HepG2 (cell line): ENCODE measurements at regions not wholly inside any gene's neighbourhood (a gene's known extent, or its start where the extent isn't known, plus 50 kb on each side); places are given as distances from the start of the nearest gene placed in this dataset.

Experiments
- ATAC-seq: fragments of 200-7000 bp; cut with Tn5 transposase; 3 replicates; pipeline ENCODE4 v1.9.1; 2020; ENCODE audit warnings: mild to moderate bottlenecking, moderate library complexity
- BruUV-seq: library from RNA; stranded (reverse); fragments of 400-500 nt; replicated peaks from 2 replicates; lab custom pipeline; 2021; lab: Mats Ljungman, UMichigan
- CTCF ChIA-PET: fragments of 300-600 bp; formaldehyde crosslinking; extraction: SDS; loops from one replicate; lab custom pipeline; 2021; ENCODE audit warnings: low total read pairs, inconsistent platforms, low intra/inter-chr PET ratio; lab: Yijun Ruan, JAX
- POLR2A ChIA-PET: fragments of 350-600 bp; sonication (Branson Sonifier 250); formaldehyde crosslinking; loops from one replicate; lab custom pipeline; 2020; ENCODE audit warnings: antibody characterized with exemption, inconsistent platforms; lab: Yijun Ruan, JAX
- DNase-seq: peaks from one replicate; pipeline ENCODE4 v3.0.0-alpha.2; 2015; ENCODE audit warnings: low spot score
- FAIRE-seq: peaks from 3 replicates; lab custom pipeline; 2011; peaks lifted over from hg19 to GRCh38; lab: Jason Lieb, UNC
- H2AFZ ChIP-seq: one replicate; pipeline ENCODE4 v1.6.1; 2011; ENCODE audit warnings: low read length, inconsistent platforms
- H3K27ac ChIP-seq: fragments of 300-600 bp; 3 replicates; pipeline ENCODE4 v1.8.0; 2011; ENCODE audit warnings: mixed run types, mild to moderate bottlenecking, mixed read lengths, low read length, inconsistent platforms; ENCODE audit not compliant: insufficient read depth; ENCODE audit errors: extremely low read length
- H3K27me3 ChIP-seq, 2 experiments: fragments of 200-600 bp in 1 of 2; 2 replicates in 1 of 2; 3 replicates in 1 of 2; pipeline versions ENCODE4 v1.6.0 to v1.8.0; 2011; ENCODE audit warnings: low read length in 2 of 2, mild to moderate bottlenecking in 2 of 2, moderate library complexity in 2 of 2, inconsistent platforms in 1 of 2; ENCODE audit not compliant: insufficient read depth in 2 of 2, control insufficient read depth in 1 of 2
- H3K36me3 ChIP-seq, 2 experiments: fragments of 200-600 bp in 1 of 2; replicated peaks in 1 of 2; 2 replicates in 1 of 2; 3 replicates in 1 of 2; pipeline versions ENCODE4 v1.5.1 to v1.8.0; 2011; ENCODE audit warnings: low read length in 2 of 2, inconsistent platforms in 1 of 2; ENCODE audit not compliant: insufficient read depth in 2 of 2, control insufficient read depth in 1 of 2
- H3K4me1 ChIP-seq: 2 replicates; pipeline ENCODE4 v1.5.1; 2012; ENCODE audit warnings: low read length, inconsistent platforms; ENCODE audit not compliant: insufficient read depth
- H3K4me2 ChIP-seq: 2 replicates; pipeline ENCODE4 v1.6.0; 2011; ENCODE audit warnings: low read depth, low read length, inconsistent platforms
- H3K4me3 ChIP-seq, 3 experiments: fragments of 200-600 bp in 1 of 3; sonication (generic), shearing (Covaris generic) in 1 of 3; replicated peaks in 1 of 3; 2 replicates each; pipeline ENCODE4 v1.5.1; 2011 to 2016; ENCODE audit warnings: low read length in 3 of 3, inconsistent platforms in 2 of 3, low read depth in 2 of 3, mild to moderate bottlenecking in 2 of 3, control low read depth in 1 of 3, mixed read lengths in 1 of 3; ENCODE audit not compliant: insufficient read depth in 1 of 3
- H3K79me2 ChIP-seq: one replicate; pipeline ENCODE4 v1.6.1; 2011; ENCODE audit warnings: low read length, inconsistent platforms; ENCODE audit not compliant: insufficient read depth
- H3K9ac ChIP-seq: 2 replicates; pipeline ENCODE4 v1.6.0; 2011; ENCODE audit warnings: mild to moderate bottlenecking, low read depth, low read length, inconsistent platforms; ENCODE audit not compliant: insufficient read depth
- H3K9me3 ChIP-seq: 2 replicates; pipeline ENCODE4 v1.5.1; 2012; ENCODE audit warnings: mild to moderate bottlenecking, low read length
- H4K20me1 ChIP-seq: 2 replicates; pipeline ENCODE4 v1.6.0; 2011; ENCODE audit warnings: inconsistent platforms, mild to moderate bottlenecking, low read length, moderate library complexity; ENCODE audit not compliant: insufficient read depth
- KAT8 ChIP-seq: IDR thresholded peaks from 2 replicates; pipeline ENCODE4 v1.6.1; 2016; ENCODE audit warnings: missing genetic modification reagents, missing compliant biosample characterization
- ZNF251 ChIP-seq: sonication (generic); formaldehyde crosslinking; IDR thresholded peaks from 2 replicates; pipeline ENCODE4 v1.9.0; 2021; ENCODE audit warnings: mild to moderate bottlenecking, missing genetic modification reagents
- ZNF451 ChIP-seq: sonication (generic); formaldehyde crosslinking; IDR thresholded peaks from 2 replicates; pipeline ENCODE4 v1.5.0; 2020; ENCODE audit warnings: mild to moderate bottlenecking, missing genetic modification reagents
- ZNF703 ChIP-seq: sonication (generic); formaldehyde crosslinking; IDR thresholded peaks from 2 replicates; pipeline ENCODE4 v1.5.1; 2020; ENCODE audit warnings: missing genetic modification reagents, mild to moderate bottlenecking, moderate library complexity, borderline replicate concordance
- ZSCAN12 ChIP-seq: sonication (generic); formaldehyde crosslinking; IDR thresholded peaks from 2 replicates; pipeline ENCODE4 v1.9.0; 2021; ENCODE audit warnings: mild to moderate bottlenecking, missing genetic modification reagents
- WGBS: methylation state at CpG from one replicate; pipeline ENCODE4 v1.1.6; 2017; ENCODE audit warnings: low lambda C conversion rate; 5-methylcytosine and 5-hydroxymethylcytosine counted together
- in situ Hi-C: cut with HindIII; loops from 2 replicates; pipeline ENCODE4 v1.10.0; 2017; ENCODE audit warnings: low pct_unique_long_range_greater_than_20kb; ENCODE audit not compliant: extremely low pct_ligation_motif_present
- intact Hi-C: fragments of 100-400 bp; cut with micrococcal nuclease; formaldehyde crosslinking; loops from one replicate; pipeline ENCODE4 v1.10.0; 2022; ENCODE audit not compliant: unreplicated experiment
- TF ChIP-seq, protein P1 (sequence below): IDR thresholded peaks from 2 replicates; pipeline ENCODE4 v1.6.1; 2016; ENCODE audit warnings: missing compliant biosample characterization, missing genetic modification reagents, borderline replicate concordance
- TF ChIP-seq, protein P2 (sequence below): sonication (generic); formaldehyde crosslinking; IDR thresholded peaks from 2 replicates; pipeline ENCODE4 v1.5.0; 2020; ENCODE audit warnings: mild to moderate bottlenecking, missing genetic modification reagents
- TF ChIP-seq, protein P3 (sequence below): sonication (generic); formaldehyde crosslinking; IDR thresholded peaks from 2 replicates; pipeline ENCODE4 v1.4.0; 2020; ENCODE audit warnings: missing genetic modification reagents; ENCODE audit errors: not compliant biosample characterization
- TF ChIP-seq, protein P4 (sequence below): sonication (generic); formaldehyde crosslinking; IDR thresholded peaks from 2 replicates; pipeline ENCODE4 v1.5.0; 2020; ENCODE audit warnings: mild to moderate bottlenecking, missing genetic modification reagents, borderline replicate concordance
- TF ChIP-seq, protein P5 (sequence below): sonication (generic); formaldehyde crosslinking; conservative IDR thresholded peaks from 2 replicates; pipeline ENCODE4 v1.4.0; 2020; ENCODE audit warnings: missing genetic modification reagents

DNA sequence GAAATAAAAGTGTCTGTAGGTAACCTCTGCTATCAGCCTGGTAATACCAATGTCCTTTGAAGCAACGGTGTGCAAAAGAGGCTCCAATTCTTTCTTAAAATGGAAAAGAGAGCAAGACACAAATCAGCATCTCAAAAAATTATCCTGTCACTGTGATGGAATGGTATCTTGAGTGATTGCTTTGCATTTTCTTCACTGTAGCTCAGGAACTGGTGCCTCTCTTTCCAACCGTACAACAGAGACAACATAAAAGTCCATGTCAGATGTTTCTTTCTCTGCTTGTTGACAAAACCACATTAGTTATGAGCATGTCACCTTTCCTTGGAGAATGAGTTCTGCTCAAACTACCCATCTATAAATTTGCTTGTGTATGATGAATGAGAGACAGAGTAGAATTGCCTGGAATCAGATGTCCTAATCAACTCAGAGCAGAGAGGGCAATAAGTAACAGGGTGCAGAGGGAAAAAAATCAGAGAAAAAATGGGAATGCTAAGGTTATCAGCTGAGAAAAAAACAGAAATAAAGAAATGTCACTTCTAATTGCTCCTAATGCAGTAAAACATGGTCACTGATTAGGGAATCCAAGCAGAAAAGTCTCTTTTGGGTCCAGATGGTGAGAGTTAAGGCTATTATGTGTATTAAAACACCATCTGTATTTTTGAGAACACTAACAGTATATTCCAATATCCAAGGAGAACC, 465.0 kb upstream of the ATP2B1 start:
- DNase-seq, result no peak
- intact Hi-C loops (no loop called here), in situ Hi-C loops (no loop called here)
- no TSS peak for BruUV-seq
- Histone ChIP-seq H3K79me2 (no peaks in the 10 kb centered on the region), H3K9me3 (peaks cover 48% of the 10 kb centered on the region), H3K27ac (no peak overlapping the region), H3K27me3 (no peaks in the 10 kb centered on the region), H3K4me3 (no peak overlapping the region), H3K4me1 (no peaks in the 10 kb centered on the region), H3K4me2 (no peak overlapping the region), H4K20me1 (no peaks in the 10 kb centered on the region), H3K9ac (no peak overlapping the region), H3K36me3 (no peaks in the 10 kb centered on the region), H2AFZ (no peak overlapping the region)
- WGBS, result 2% methylated on average over 2 of the region's 2 CpGs
- FAIRE-seq, result no peak
- CTCF ChIA-PET, result no interaction called here
- POLR2A ChIA-PET, result no interaction called here
- no peak for ATAC-seq
- TF ChIP-seq, protein P1, sequence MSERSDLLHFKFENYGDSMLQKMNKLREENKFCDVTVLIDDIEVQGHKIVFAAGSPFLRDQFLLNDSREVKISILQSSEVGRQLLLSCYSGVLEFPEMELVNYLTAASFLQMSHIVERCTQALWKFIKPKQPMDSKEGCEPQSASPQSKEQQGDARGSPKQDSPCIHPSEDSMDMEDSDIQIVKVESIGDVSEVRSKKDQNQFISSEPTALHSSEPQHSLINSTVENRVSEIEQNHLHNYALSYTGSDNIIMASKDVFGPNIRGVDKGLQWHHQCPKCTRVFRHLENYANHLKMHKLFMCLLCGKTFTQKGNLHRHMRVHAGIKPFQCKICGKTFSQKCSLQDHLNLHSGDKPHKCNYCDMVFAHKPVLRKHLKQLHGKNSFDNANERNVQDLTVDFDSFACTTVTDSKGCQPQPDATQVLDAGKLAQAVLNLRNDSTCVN, result no peak
- TF ChIP-seq, protein P2, sequence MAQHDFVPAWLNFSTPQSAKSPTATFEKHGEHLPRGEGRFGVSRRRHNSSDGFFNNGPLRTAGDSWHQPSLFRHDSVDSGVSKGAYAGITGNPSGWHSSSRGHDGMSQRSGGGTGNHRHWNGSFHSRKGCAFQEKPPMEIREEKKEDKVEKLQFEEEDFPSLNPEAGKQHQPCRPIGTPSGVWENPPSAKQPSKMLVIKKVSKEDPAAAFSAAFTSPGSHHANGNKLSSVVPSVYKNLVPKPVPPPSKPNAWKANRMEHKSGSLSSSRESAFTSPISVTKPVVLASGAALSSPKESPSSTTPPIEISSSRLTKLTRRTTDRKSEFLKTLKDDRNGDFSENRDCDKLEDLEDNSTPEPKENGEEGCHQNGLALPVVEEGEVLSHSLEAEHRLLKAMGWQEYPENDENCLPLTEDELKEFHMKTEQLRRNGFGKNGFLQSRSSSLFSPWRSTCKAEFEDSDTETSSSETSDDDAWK (CRISPR knock-in tag), result no peak
- TF ChIP-seq, protein P3, sequence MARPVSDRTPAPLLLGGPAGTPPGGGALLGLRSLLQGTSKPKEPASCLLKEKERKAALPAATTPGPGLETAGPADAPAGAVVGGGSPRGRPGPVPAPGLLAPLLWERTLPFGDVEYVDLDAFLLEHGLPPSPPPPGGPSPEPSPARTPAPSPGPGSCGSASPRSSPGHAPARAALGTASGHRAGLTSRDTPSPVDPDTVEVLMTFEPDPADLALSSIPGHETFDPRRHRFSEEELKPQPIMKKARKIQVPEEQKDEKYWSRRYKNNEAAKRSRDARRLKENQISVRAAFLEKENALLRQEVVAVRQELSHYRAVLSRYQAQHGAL, result no peak
- TF ChIP-seq KAT8 (no peak), ZSCAN12 (no peak), ZNF703 (CRISPR knock-in tag) (no peak), ZNF451 (CRISPR knock-in tag) (no peak), ZNF251 (CRISPR knock-in tag) (no peak)
- TF ChIP-seq, protein P4, sequence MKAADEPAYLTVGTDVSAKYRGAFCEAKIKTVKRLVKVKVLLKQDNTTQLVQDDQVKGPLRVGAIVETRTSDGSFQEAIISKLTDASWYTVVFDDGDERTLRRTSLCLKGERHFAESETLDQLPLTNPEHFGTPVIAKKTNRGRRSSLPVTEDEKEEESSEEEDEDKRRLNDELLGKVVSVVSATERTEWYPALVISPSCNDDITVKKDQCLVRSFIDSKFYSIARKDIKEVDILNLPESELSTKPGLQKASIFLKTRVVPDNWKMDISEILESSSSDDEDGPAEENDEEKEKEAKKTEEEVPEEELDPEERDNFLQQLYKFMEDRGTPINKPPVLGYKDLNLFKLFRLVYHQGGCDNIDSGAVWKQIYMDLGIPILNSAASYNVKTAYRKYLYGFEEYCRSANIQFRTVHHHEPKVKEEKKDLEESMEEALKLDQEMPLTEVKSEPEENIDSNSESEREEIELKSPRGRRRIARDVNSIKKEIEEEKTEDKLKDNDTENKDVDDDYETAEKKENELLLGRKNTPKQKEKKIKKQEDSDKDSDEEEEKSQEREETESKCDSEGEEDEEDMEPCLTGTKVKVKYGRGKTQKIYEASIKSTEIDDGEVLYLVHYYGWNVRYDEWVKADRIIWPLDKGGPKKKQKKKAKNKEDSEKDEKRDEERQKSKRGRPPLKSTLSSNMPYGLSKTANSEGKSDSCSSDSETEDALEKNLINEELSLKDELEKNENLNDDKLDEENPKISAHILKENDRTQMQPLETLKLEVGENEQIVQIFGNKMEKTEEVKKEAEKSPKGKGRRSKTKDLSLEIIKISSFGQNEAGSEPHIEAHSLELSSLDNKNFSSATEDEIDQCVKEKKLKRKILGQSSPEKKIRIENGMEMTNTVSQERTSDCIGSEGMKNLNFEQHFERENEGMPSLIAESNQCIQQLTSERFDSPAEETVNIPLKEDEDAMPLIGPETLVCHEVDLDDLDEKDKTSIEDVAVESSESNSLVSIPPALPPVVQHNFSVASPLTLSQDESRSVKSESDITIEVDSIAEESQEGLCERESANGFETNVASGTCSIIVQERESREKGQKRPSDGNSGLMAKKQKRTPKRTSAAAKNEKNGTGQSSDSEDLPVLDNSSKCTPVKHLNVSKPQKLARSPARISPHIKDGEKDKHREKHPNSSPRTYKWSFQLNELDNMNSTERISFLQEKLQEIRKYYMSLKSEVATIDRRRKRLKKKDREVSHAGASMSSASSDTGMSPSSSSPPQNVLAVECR (CRISPR knock-in tag), result no peak
- TF ChIP-seq, protein P5, sequence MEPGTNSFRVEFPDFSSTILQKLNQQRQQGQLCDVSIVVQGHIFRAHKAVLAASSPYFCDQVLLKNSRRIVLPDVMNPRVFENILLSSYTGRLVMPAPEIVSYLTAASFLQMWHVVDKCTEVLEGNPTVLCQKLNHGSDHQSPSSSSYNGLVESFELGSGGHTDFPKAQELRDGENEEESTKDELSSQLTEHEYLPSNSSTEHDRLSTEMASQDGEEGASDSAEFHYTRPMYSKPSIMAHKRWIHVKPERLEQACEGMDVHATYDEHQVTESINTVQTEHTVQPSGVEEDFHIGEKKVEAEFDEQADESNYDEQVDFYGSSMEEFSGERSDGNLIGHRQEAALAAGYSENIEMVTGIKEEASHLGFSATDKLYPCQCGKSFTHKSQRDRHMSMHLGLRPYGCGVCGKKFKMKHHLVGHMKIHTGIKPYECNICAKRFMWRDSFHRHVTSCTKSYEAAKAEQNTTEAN, result no peak
